ENCODE measurements at regions not wholly inside any gene's neighbourhood (a gene's known extent, or its start where the extent isn't known, plus 50 kb on each side); places are given as distances from the start of the nearest gene placed in this dataset.

GRCh38 chr11:112498701-112499100 is 238.0 kb upstream of the PLET1 start:
- TF ChIP-seq CTCF (IDR thresholded peaks at IDR 0.05): no peak
- TF ChIP-seq POLR2AphosphoS5 (IDR thresholded peaks at IDR 0.05; ENCODE audit: low read depth, low read length): no peak
